OCI-LY7 (cell line): ENCODE measurements at regions not wholly inside any gene's neighbourhood (a gene's known extent, or its start where the extent isn't known, plus 50 kb on each side); places are given as distances from the start of the nearest gene placed in this dataset.

Experiments
- BruUV-seq: library from RNA; stranded (reverse); fragments of 400-500 nt; replicated peaks from 2 replicates; lab custom pipeline; 2021; lab: Mats Ljungman, UMichigan
- CTCF ChIA-PET: fragments of 300-600 bp; sonication (Branson Sonifier 250); formaldehyde crosslinking; loops from one replicate; lab custom pipeline; 2022; ENCODE audit warnings: antibody characterized with exemption; ENCODE audit not compliant: unreplicated experiment; lab: Charles Lee
- POLR2A ChIA-PET: fragments of 300-600 bp; sonication (Branson Sonifier 250); formaldehyde crosslinking; loops from one replicate; lab custom pipeline; 2022; ENCODE audit warnings: antibody characterized with exemption; lab: Charles Lee
- DNase-seq: peaks from one replicate; pipeline ENCODE4 v3.0.0-alpha.2; 2015; ENCODE audit warnings: low spot score
- H2AFZ ChIP-seq: fragments of 200-600 bp; sonication (generic), shearing (Covaris generic); 2 replicates; pipeline ENCODE4 v1.6.1; 2014; ENCODE audit warnings: mild to moderate bottlenecking, antibody characterized with exemption, low read length, moderate library complexity
- H3K27ac ChIP-seq: fragments of 200-600 bp; sonication (generic); 2 replicates; pipeline ENCODE4 v1.5.1; 2014; ENCODE audit warnings: mixed run types, low read depth, mild to moderate bottlenecking, moderate library complexity, low read length, inconsistent platforms; ENCODE audit not compliant: poor library complexity, severe bottlenecking
- H3K36me3 ChIP-seq: fragments of 200-600 bp; sonication (generic); 2 replicates; pipeline ENCODE4 v1.6.1; 2014; ENCODE audit warnings: mild to moderate bottlenecking, antibody characterized with exemption, low read length, moderate library complexity, mixed read lengths; ENCODE audit not compliant: insufficient read depth
- H3K4me1 ChIP-seq: fragments of 200-600 bp; sonication (generic); 2 replicates; pipeline ENCODE4 v1.5.1; 2014; ENCODE audit warnings: mild to moderate bottlenecking, low read length; ENCODE audit not compliant: insufficient read depth, poor library complexity, severe bottlenecking
- H3K4me2 ChIP-seq: fragments of 200-600 bp; sonication (generic); 2 replicates; pipeline ENCODE4 v1.6.1; 2014; ENCODE audit warnings: mild to moderate bottlenecking, low read length
- H3K4me3 ChIP-seq: fragments of 200-600 bp; sonication (generic); 2 replicates; pipeline ENCODE4 v1.5.1; 2014; ENCODE audit warnings: mild to moderate bottlenecking, low read depth, low read length; ENCODE audit not compliant: poor library complexity, severe bottlenecking
- H3K79me2 ChIP-seq: fragments of 200-600 bp; sonication (generic); 2 replicates; pipeline ENCODE4 v1.6.1; 2016; ENCODE audit warnings: low read depth, mild to moderate bottlenecking, low read length, moderate library complexity, mixed read lengths; ENCODE audit not compliant: insufficient read depth
- H3K9me2 ChIP-seq: fragments of 200-600 bp; sonication (generic); 2 replicates; pipeline ENCODE4 v1.6.1; 2016; ENCODE audit warnings: mild to moderate bottlenecking, low read length, mixed read lengths; ENCODE audit not compliant: insufficient read depth
- H3K9me3 ChIP-seq: fragments of 200-600 bp; sonication (generic); 2 replicates; pipeline ENCODE4 v1.6.1; 2014; ENCODE audit warnings: mild to moderate bottlenecking, mixed run types, low read length, mixed read lengths
- H4K20me1 ChIP-seq: fragments of 200-600 bp; sonication (generic); 2 replicates; pipeline ENCODE4 v1.6.1; 2014; ENCODE audit warnings: mild to moderate bottlenecking, antibody characterized with exemption, low read length, moderate library complexity, mixed read lengths; ENCODE audit not compliant: insufficient read depth
- EZH2phosphoT487 ChIP-seq: fragments of 200-600 bp; sonication (generic); IDR thresholded peaks from 2 replicates; pipeline ENCODE4 v1.6.1; 2018; ENCODE audit warnings: low read depth, borderline replicate concordance, mild to moderate bottlenecking, mixed run types, antibody characterized with exemption, low read length, moderate library complexity, mixed read lengths
- intact Hi-C: fragments of 100-400 bp; cut with micrococcal nuclease; formaldehyde crosslinking; loops from one replicate; pipeline ENCODE4 v1.10.0; 2022; ENCODE audit not compliant: unreplicated experiment
- TF ChIP-seq, protein P1 (sequence below): fragments of 200-600 bp; sonication (generic); conservative IDR thresholded peaks from 2 replicates; pipeline ENCODE4 v1.5.1; 2014; ENCODE audit warnings: mild to moderate bottlenecking, antibody characterized with exemption, low read length, moderate library complexity, mixed read lengths

DNA sequence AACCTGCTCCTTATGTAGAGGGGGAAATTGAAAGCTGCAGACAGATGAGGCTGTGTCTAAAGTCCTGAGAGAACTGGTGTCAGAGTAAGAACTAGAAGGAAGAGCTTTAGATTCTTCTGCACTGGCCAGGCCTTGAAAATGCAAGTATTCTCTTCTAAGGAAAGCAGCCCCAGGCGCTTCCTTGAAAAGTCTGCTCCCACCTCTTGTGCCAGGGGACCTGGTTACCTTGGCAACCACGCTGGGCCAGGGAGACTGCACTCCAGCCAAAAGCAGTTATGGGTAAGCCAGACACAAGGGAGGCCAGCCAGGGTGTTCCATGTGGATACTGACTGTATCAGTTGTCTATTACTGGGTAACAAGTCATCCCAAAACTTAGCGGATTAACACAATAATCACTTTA is 228.6 kb upstream of the SDK2 start:
- BruUV-seq = no TSS peak
- Histone ChIP-seq H3K4me2 (no peak overlapping the region), H4K20me1 (no peaks in the 10 kb centered on the region), H2AFZ (no peak overlapping the region), H3K4me3 (no peak overlapping the region), H3K79me2 (no peaks in the 10 kb centered on the region), H3K4me1 (no peaks in the 10 kb centered on the region), H3K27ac (no peak overlapping the region), H3K9me3 (no peaks in the 10 kb centered on the region), H3K36me3 (no peaks in the 10 kb centered on the region), H3K9me2 (no peaks in the 10 kb centered on the region)
- TF ChIP-seq, protein P1, sequence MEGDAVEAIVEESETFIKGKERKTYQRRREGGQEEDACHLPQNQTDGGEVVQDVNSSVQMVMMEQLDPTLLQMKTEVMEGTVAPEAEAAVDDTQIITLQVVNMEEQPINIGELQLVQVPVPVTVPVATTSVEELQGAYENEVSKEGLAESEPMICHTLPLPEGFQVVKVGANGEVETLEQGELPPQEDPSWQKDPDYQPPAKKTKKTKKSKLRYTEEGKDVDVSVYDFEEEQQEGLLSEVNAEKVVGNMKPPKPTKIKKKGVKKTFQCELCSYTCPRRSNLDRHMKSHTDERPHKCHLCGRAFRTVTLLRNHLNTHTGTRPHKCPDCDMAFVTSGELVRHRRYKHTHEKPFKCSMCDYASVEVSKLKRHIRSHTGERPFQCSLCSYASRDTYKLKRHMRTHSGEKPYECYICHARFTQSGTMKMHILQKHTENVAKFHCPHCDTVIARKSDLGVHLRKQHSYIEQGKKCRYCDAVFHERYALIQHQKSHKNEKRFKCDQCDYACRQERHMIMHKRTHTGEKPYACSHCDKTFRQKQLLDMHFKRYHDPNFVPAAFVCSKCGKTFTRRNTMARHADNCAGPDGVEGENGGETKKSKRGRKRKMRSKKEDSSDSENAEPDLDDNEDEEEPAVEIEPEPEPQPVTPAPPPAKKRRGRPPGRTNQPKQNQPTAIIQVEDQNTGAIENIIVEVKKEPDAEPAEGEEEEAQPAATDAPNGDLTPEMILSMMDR = no peak
- no peak for TF ChIP-seq EZH2phosphoT487
- POLR2A ChIA-PET = no interaction called here
- CTCF ChIA-PET = no interaction called here
- no peak for DNase-seq
- intact Hi-C loops = no loop called here

DNA sequence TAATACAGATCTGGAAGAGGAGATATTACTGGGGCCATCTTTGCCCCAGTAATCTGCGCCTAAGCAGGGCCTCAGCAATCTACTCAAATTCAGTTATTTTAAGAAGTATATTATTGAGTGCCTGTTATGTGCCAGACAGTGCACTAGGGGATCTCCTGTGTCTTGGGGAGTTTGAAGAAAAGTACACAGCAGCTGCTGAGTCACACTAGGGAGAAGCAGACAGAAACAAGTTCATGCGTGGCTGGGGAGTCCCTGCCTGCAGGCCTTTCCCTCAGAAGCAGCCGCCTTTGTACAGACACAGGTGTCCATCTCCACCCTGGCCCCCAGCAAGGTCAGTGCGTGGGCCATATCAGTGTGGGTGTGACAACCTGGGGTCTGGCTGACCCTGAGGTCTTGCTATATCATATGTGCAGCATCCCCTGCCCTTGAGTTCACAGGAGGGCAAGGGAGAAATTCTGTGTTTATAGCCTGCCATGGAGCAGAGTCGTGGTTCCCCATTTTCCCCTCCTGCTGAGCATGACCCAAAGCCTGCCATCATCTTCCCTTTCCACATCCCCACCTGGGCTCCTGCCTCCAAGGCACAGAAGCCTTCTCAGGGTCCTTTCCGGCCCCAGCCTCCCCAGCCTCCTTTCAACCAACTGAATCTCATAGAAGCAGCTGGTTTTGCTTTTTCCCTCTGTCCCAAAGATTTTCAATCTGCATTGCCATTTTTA is 229.9 kb upstream of the SDK2 start:
- no peaks in the 10 kb centered on the region for H3K79me2 ChIP-seq
- no peak for DNase-seq
- TF ChIP-seq, protein P1 = no peak
- TF ChIP-seq EZH2phosphoT487 = no peak
- no TSS peak for BruUV-seq
- H3K27ac ChIP-seq = no peak overlapping the region
- H3K36me3 ChIP-seq = no peaks in the 10 kb centered on the region
- H3K4me3 ChIP-seq = no peak overlapping the region
- H3K9me3 ChIP-seq = no peaks in the 10 kb centered on the region
- intact Hi-C loops = no loop called here
- no peaks in the 10 kb centered on the region for H3K4me1 ChIP-seq
- no peaks in the 10 kb centered on the region for H3K9me2 ChIP-seq
- ChIA-PET POLR2A (interaction anchor here (0.7 kb wide), 1 partner anchor 19 kb away, joined by 3 read pairs; no protein-coding TSS in a partner anchor), CTCF (no interaction called here)
- H3K4me2 ChIP-seq = no peak overlapping the region
- no peaks in the 10 kb centered on the region for H4K20me1 ChIP-seq
- H2AFZ ChIP-seq = no peak overlapping the region

DNA sequence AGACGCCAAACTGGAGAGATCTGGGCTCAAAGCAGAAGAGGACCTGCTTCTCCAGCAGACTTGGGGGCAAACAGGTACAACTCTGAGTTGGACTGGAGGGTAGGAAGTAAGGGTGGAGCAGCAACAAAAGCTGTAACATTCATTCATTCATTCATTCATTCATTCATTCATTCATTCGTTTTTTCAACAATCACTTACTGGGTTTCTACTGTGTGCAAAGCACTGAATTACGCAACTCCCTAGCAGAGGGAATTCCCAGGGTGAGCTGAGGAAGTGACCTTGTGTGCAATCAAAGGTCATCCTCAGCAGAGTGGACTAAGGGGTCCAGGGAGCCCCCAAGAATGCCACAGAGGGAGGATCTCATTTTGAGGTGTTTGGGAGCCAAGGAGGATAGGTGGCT is 231.1 kb upstream of the SDK2 start:
- H3K79me2 ChIP-seq = no peaks in the 10 kb centered on the region
- H3K9me3 ChIP-seq = no peaks in the 10 kb centered on the region
- H3K36me3 ChIP-seq = no peaks in the 10 kb centered on the region
- H3K9me2 ChIP-seq = no peaks in the 10 kb centered on the region
- no peaks in the 10 kb centered on the region for H3K4me1 ChIP-seq
- H4K20me1 ChIP-seq = no peaks in the 10 kb centered on the region
- POLR2A ChIA-PET = no interaction called here
- BruUV-seq = no TSS peak
- CTCF ChIA-PET = no interaction called here
- DNase-seq = no peak
- H2AFZ ChIP-seq = no peak overlapping the region
- intact Hi-C loops = no loop called here
- no peak overlapping the region for H3K4me2 ChIP-seq
- H3K27ac ChIP-seq = no peak overlapping the region
- TF ChIP-seq EZH2phosphoT487 = no peak
- TF ChIP-seq, protein P1 = no peak
- no peak overlapping the region for H3K4me3 ChIP-seq
